Inflammatory macrophage treated with lipopolysaccharide for 1 hour (primary cell): ENCODE measurements at regions not wholly inside any gene's neighbourhood (a gene's known extent, or its start where the extent isn't known, plus 50 kb on each side); places are given as distances from the start of the nearest gene placed in this dataset.
"Not testable (repeated sequence)": the region's sequence is repeated elsewhere in the genome, so short reads cannot be mapped to it uniquely, and the experiment has no call there.

Experiments
- DNase-seq, 2 donors: peaks; one replicate each; pipeline ENCODE4 v3.0.0-alpha.2; 2020 to 2022

GRCh38 chr15:93340406-93340805, 251.4 kb upstream of the RGMA start:
- no peak for DNase-seq

- no peak for DNase-seq
Observed at GRCh38 chr15:93333796-93334195, 244.8 kb upstream of the RGMA start.

DNA sequence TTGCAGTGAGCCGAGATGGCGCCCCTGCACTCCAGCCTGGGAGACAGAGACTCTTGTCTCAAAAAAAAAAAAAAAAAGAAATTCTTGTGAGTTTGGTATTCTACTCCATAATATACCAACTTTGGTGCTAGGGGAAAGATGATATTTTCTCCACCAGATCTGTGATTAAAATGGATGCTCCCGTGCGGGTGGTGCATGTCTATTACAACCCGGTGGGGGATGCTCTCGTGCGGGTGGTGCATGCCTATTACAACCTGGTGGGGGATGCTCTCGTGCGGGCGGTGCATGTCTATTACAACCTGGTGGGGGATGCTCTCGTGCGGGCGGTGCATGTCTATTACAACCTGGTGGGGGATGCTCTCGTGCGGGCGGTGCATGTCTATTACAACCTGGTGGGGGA, 244.1 kb upstream of the RGMA start:
- DNase-seq = not testable (repeated sequence)

- DNase-seq = no peak
Observed at GRCh38 chr15:93332168-93332553, 243.2 kb upstream of the RGMA start.

DNA sequence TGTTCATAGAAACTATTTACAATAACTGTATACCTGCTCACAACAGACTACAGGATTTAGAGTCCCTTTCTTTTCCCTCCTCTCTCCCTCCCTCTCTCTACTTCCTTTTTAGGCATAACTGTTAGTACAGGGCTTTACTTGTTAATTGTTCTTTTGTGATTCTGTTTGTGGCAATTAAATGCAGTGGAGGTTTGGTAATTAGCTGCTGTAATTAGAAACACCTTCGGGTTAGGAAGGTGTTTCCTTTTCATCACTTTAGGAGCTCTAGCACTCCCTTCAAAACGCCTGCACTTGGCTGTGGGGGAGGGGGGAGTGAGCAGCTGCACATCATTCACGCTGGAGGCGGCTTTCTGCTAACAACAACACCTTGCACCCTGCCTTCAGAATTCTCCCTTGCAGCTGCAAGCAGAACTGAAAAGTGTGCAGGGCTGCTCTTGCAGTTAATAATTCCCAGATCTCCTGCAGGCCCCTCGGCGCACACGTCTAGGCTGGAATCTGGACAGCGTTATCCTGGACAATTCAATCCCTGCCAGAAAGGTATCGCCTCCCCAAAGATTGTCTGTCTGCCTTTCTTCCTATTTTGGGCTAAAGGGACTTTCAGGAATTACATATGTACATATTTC, 242.6 kb upstream of the RGMA start:
- no peak for DNase-seq

DNA sequence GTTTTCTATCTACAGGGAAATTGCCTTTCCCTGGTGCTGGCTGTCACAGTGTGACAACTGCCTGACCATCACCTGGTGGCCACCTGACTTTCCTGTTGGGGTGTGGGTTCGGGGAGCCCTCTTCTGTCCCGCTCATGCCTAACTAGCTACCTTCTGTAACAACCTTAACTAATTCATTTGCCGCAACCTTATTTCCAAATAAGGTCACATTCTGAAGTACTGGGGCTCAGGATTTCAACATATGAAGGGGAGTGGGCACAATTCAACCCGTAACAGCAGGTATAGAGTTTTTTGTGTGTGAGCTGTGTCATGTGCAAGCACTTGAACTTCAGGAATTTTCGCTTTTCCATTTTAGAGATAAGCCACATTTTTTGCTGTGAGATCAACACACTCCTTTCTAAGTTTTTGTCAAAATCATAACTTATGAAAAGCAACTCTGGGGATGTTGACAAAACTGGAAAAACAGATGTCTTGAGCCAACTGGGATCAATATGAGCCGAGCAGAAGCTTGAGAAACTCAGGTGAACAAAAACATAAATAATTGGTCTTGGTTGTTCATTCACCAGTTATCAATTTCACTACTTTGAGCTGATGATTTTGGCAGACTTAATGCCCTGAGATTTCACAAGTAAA, 242.0 kb upstream of the RGMA start:
- DNase-seq = no peak

DNA sequence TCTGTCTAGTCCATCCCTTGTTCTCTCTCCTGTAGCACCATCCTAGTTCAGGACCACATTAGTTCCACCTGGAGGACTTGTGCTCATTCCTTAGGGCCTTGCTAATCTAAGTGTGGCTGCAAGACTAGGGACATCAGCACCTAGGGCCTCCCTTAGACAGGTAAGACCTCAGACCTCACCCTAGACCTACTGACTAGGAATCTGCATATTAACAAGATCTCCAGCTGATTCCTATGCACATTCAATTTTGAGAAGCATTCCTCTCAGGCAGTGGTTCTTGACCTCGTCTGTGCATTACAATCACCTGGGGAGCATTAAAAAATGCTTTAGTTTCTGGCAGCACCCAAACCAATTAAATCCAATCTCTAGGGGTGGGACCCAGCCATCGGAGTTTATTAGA, 238.4 kb upstream of the RGMA start:
- DNase-seq = no peak

GRCh38 chr15:93324186-93324975, 235.4 kb upstream of the RGMA start:
- no peak for DNase-seq

- no peak for DNase-seq
Observed at GRCh38 chr15:93321881-93322282, 232.9 kb upstream of the RGMA start.

DNA sequence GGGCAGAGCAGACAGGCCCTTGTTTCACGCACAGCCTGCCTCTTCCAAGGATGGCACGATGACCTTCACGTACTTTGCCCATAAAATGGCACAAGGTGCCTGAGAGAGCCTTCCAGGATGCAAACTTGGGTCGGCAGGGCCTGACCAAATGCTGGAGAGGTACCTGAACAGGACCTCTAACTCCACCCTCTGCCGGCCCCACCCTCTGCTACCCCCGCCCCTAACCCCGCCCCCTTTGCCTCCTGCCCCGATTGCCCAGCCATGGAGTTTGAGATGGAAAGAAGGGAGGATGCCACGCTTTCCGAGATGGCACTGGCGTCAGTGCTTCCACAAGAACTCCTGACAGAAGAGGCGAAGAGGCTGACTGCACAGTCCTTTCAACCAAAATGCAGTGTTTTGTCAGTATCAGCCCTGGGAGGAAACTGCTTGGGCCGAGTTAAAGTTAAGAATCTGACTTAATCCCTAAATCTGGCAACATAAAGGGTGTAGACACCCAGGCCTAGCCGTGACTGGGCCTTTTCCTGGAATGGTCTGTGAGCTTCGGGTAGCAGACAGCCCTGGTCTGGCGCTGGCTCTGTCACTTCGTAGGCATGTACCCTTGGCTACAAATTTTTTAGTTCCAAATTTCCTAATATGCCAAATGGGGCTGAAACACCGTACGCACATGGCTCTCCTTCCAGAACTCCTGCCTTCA, 230.3 kb upstream of the RGMA start:
- no peak for DNase-seq

- no peak for DNase-seq
Observed at GRCh38 chr15:93317772-93318171, 228.8 kb upstream of the RGMA start.

DNA sequence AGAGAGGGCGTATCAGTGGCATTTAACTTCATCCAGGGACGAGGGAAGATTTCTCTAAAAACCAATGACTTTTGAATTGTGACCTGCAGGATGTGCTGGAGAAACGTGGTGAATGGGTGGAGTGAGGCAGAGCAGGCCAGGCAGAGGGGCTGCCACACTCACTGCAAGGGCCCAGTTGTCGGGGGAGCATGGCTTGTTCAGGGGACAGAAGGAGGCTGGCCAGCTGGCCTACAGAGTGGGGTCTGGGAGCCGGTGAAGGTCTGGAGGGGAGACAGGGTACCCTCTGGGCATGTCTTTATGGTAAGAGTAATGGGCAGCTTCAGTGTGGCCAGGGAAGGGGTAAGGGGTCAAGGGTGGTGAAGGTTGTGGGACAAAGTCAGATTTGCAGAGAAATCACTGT, 225.2 kb upstream of the RGMA start:
- DNase-seq = no peak

DNA sequence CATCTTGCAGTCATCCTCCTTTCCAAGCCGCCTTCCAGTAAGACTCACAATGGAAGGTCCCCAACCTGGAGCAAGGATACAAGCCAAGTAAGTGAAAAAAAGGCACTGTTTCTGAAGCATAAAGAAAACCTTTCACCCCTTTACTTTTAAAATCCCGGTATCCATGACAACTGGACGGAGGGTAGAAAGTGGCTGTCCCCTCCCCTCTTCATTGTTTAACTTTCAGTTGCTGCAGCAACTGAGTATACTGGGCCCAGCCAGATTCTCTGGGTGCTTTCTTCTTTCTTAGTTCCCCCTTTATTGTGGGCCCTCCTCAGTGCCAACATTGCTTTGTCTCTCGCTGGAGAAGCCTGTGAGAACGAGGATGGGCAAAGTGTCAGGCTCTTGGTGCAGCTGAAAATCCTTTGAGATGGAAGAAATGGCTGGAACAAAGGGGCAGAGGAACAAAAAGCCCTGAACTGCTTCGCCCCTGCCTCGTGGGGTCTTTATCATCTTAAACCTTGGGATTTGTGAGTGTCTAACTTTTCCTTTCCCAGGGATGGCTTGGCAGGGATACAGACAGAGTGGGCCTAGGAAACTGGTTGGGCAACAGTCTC, 224.0 kb upstream of the RGMA start:
- no peak for DNase-seq

DNA sequence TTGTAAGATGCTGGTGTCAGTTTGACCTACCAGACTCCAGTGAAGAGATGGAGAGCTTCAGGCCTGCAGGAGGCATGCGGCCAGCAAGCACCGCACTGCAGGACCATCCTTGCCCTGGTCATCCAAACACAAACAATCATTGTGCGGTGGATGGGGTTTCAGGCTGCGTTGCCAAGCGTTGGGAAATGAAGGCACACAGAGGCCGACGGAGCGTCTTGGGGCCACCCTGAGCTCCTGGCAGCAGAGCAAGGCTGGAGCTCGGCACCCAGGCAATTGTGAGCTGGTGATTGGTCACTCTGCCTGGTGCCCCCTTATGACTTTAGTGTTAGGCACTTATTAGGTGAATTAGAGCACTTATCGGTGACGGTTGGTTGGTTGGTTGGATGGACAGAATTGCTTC, 222.6 kb upstream of the RGMA start:
- no peak for DNase-seq

DNA sequence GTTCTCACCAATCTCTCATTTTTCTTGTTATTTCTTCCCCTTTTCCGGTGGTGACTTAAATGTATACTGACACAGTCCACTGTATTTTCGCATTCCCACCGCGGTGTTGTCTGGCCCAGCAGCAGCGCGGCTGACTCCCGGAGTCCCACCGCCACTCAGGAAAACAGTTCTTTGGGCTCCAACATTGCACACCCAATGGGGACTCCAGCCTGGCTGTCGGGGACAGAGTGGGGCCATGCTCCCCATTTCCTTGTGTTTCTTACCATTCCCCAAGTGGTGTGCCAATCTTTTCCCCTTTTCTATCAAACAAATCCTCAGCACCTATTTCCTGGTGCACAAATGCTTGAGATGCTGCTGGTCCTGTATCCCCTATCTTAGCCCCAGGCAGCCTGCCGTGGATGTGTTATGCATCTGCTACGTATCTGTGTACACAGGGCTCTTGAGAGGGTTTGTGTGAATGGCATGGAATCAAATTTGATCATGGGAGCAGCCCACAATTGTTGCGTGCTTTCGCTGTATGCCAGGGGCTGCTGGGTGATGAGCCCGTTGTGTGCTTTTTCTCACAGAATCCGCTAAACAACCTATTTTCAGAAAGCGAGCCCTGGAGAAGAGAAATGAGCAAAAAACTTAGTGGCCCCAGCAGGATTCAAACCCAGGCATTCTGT, 219.1 kb upstream of the RGMA start:
- no peak for DNase-seq

DNA sequence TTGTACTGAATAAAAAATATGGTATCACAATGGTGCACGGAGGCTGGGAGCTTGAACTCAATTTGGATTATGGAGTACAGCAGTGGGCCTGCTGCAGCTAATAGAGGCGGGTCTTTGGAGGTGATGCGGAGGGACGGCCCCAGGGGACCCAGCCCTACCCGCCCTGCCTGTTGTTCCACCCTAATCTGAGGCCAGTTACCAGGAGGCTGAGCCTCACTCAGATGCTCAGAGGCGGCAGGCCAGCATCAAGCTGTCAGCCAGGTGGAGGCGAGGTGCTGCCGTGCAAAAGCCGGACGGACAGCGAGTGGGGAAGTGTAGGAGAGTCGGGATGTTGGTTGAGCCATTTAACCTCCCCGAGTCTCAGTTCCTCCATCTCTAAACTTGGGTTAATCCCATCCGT, 218.5 kb upstream of the RGMA start:
- no peak for DNase-seq

DNA sequence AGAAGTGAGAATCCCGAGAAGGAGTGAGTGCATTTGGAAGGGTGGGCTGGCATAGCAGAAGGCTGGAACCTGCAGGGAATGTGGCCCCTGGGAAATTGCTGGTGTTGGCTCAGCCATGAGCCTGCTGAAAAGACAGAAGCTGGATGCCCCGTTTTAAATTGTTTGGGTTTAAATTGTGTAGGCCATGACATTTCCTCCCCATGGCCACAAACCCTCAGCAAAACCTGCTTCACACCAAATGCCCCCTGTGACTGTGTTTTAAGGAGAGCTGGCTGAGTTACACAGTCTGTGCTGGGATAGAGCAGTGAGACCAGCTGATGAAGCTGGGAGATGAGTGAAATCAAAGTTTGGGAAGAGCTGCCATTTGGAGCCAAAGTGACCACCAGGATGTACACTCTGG, 216.3 kb upstream of the RGMA start:
- no peak for DNase-seq

- DNase-seq = no peak
Observed at GRCh38 chr15:93302080-93302765, 213.2 kb upstream of the RGMA start.

DNA sequence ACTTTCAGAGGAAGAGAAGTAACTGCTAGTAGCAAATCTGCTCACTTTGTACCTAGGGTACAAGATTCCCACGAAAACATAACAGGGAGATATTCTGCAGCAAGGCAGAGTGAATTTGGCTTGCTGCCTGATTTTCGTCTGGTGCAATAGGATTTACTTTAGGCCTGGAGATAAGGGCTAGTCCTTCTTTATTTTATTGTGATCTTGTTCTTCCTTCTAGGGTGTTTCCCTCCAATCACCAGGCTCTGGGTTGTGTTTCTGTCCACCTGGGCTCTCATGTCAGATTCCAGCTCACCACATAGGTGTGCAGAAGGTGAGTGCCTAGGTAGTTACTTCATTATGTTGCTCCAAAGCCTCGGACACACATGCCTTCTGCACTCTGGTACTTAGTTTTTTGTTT, 211.8 kb upstream of the RGMA start:
- DNase-seq = no peak

DNA sequence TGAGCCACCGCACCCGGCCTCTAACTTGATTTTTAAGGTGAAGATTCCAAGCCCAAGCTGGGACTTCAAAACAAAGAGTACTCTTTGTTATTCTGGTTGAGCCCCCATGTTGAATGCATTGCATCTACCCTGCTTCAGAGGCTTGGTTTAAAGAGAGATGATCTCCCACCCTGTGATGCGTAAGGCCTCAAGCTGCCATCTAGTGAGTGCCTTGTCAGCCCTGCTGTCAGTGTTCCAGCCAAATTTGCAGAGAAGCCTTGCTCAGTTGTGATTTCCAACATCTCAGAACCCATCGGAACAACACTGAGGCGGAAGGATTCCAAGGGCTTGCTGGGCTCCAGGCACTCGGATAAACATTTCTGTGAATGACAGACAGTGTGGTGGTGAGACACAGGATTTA, 210.7 kb upstream of the RGMA start:
- no peak for DNase-seq

DNA sequence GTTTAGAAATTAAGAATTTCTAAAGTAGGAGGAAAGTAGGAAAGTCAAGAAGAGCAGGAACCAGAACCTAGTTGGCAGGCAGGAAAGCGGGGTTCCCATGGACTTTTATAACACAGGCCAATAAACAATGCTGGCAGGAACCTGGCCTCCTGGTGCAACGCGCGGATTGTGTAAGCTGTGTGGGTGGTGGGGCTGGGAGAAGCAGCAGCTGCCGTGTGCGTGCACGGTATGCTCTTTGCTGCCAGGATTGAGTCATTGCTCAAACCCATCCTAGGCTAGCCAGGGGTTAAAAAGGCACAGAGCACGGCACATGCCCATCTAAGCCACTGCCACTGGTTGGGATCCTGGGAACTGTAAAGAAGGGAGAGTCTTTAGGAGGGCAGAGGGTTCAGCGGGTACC, 209.9 kb upstream of the RGMA start:
- DNase-seq = peak; percentile 37 to 40
